GM23248 (cell line): ENCODE measurements at regions not wholly inside any gene's neighbourhood (a gene's known extent, or its start where the extent isn't known, plus 50 kb on each side); places are given as distances from the start of the nearest gene placed in this dataset.

Experiments
- EZH2 ChIP-seq: fragments of 200-600 bp; sonication (generic); IDR thresholded peaks from 2 replicates; pipeline ENCODE4 v1.6.1; 2018; ENCODE audit warnings: antibody characterized with exemption, mild to moderate bottlenecking; ENCODE audit not compliant: insufficient read depth, poor library complexity, severe bottlenecking
- EZH2phosphoT487 ChIP-seq: fragments of 200-600 bp; sonication (generic); IDR thresholded peaks from 2 replicates; pipeline ENCODE4 v1.6.1; 2018; ENCODE audit warnings: antibody characterized with exemption, moderate library complexity, mild to moderate bottlenecking, low read depth; ENCODE audit not compliant: insufficient read depth

DNA sequence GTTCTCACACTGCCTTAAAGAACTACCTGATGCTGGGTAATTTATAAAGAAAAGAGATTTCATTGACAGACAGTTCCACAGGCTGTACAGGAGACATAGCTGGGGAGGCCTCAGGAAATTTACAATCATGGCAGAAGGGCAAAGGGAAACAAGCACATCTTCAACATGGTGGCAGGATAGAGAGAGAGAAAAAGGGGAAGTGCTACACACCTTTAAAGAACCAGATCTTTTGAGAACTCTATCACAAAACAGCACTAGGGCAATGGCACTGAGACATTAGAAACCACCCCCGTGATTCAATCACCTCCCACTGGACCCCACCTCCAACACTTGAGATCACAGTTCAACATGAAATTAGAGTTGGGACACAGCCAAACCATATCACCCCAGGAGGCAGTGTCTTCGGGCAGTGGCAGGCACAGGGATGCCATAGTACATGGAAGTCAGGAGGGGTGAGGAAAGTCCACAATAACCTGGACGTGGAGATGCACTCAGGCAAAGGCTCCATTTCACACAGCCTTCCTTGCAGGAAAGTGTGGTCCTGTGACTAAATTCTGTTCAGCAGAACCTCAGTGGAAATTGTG is 120.4 kb upstream of the SERPINE2 start:
- TF ChIP-seq EZH2 (no peak), EZH2phosphoT487 (no peak)
